ENCODE measurements at regions not wholly inside any gene's neighbourhood (a gene's known extent, or its start where the extent isn't known, plus 50 kb on each side); places are given as distances from the start of the nearest gene placed in this dataset.

- TF ChIP-seq GABPA (IDR thresholded peaks at IDR 0.05; ENCODE audit: borderline replicate concordance, insufficient read depth, low read length) (no peak), MAFK (IDR thresholded peaks at IDR 0.05; ENCODE audit: low read depth, low read length) (no peak), CBX5 (IDR thresholded peaks at IDR 0.05; ENCODE audit: low read depth, low read length) (no peak)
These were observed 433.0 kb upstream of the POU3F3 start (continued) for GRCh38 chr2:104420953-104421352.

Data from H1 (cell line).